NK-92 treated with Interleukin-12 subunit alpha and Interleukin-12 subunit beta, amount 100 ng/mL, for 24 hours (cell line): ENCODE measurements at regions not wholly inside any gene's neighbourhood (a gene's known extent, or its start where the extent isn't known, plus 50 kb on each side); places are given as distances from the start of the nearest gene placed in this dataset.

ENCODE experiments used
- DNase-seq: peaks from one replicate; lab custom pipeline; 2025; lab: John Stamatoyannopoulos, UW

DNA sequence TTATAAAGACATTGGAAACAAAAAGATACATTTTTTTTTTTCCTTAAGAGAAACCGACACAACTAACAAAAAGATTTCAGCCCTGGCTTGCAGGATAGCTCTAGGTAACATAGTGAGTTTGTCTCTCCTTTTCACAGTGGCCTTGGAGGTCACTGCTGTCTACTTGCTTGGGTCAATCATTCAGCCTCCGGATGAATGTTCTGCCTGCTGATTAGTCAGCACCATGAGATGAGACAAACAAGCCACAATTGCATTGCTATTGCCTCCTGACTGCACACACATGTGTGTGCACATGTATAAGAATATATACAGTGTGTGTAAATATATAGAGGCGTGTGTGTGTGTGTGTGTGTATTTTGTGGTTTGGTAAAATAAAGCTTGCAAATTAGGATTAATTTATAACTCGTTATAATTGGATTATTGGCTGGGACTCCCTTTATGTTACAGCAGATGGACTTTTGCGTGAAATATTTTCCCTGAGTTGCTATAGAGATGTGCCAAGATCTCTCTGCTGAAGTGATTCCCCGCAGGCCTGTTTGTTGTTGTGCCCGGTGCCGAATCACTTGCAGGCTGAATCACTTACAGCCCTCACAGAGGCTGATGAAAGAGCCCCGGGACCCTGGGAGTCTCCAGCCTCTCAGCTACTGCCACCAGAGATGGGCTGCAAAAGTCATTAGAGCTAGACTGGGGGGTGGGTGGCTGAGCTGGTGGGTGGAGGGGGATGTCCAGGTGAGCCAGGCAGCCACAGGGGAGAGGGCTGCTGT is 161.2 kb downstream of the FGF18 start:
- no peak for DNase-seq

DNA sequence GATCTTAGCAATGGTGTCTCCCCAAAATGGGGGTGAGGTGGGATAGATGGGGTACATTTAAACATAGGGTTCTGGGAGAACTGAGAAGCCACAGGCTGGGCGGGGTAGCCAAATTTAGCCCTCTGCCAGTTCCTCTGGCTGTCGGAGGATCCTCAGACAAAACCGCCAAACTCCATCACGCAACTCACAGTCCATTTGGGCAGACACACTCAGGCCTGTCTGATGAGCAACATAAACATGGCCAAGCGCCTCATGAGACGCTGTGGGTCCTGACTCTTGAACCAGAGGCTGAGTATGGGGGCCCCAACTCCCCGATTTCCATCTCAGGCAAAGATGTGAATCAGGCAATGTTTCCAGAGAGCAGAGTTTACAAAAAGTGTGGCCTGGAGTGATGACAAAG is 162.3 kb downstream of the FGF18 start:
- DNase-seq, result no peak

GRCh38 chr5:171582849-171583248 is 163.4 kb downstream of the FGF18 start:
- DNase-seq, result no peak

DNA sequence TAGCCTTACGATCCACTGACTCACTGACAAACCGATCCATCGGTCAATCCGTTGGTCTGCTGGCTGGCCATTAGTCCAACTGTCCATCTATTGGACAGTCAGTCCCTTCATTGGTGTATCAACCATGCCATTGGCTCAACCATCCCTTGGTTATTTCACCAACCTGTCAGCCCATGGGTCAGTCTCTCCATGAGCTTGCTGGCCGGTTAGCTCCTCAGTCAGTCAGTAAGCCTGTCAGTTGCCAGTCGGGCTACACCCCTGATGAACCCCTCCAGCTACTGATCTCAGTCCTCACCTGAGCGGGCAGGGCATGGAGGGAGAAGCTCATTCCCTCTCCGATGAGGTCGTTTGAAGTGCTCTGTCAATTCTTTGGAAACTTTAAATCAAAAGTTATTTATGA is 166.5 kb downstream of the FGF18 start:
- DNase-seq, result no peak

DNA sequence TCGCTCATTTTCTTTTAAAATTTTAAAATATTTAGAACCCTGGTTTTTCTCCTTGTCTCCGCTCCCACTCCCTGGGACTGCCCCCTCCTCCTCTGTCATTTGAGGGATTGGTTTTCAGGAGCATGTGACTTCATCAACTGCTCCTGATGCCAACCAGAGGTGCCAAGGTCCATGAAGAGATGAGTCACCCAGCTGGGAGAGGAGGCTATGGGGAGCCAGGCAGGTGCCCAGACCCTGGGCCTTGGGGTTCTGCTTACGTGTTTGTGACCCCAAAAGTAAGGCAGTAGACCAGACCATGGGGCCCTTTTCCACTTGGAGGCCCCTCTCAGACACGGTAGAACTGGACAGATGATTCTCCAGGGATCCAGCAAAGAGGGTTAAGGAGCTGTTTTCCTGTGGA is 167.0 kb downstream of the FGF18 start:
- DNase-seq, result no peak

GRCh38 chr5:171588046-171588445 is 168.6 kb downstream of the FGF18 start:
- DNase-seq, result no peak

- no peak for DNase-seq
Measured at GRCh38 chr5:171588790-171589189, 169.3 kb downstream of the FGF18 start.

DNA sequence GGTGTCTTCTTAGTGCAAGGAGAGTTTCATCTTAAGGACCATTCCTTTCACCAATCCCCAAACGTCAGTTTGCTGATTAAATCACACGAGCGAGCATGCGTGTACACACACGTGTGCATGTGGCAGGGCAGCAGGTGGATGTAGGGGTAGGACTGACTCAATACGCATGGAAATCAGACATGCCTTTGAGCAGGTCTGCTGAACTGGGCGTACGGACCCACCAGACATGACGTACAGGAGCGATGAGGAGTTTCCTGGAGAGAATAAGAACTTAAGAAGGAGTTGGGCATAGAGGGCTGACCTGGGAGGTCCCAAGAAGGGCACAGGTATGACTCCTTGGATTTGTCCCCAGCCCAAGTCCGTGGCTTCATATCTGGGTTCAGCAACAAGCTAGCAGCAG is 170.0 kb downstream of the FGF18 start:
- DNase-seq, result no peak

- DNase-seq, result no peak
Measured at GRCh38 chr5:171592076-171592475, 172.6 kb downstream of the FGF18 start.

- DNase-seq, result no peak
Measured at GRCh38 chr5:171592736-171593135, 173.3 kb downstream of the FGF18 start.

DNA sequence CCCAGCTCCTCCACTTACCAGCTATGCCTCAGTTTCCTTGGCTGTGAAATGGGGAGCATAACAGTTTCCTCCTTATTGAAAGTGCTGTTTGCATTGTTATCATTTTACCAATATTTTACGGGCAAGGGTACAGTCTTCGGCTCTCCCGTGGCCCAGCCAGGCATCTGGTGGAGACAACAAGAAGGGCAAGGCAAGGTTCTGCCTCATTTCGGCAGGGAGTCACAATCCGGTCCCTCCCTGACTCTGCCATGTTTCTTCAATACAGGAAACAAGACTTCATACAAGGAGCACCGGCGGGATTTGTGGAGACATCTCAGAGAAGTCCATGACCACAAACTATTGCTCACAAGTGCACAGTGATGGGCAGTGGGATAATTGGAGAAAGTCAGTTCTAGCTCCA is 174.0 kb downstream of the FGF18 start:
- DNase-seq, result no peak

DNA sequence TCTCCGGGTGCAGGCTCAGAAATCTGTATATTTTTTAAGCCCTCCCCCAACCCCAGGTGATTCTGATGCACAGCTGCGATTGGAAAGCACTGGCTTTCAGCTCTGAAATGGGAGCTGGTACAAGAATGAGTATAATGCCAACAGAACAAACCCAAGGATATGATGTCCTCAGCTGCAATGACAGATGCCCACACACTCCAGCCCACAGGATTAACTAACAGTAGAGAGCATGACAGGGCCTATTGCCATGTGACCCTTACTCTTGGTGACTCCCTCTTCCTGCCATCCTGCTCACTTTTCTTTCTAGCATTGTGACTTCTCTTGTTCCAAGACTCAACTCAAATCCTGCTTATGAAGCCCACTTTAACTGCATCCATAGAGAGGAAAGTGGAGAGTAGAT is 174.5 kb downstream of the FGF18 start:
- DNase-seq, result no peak

DNA sequence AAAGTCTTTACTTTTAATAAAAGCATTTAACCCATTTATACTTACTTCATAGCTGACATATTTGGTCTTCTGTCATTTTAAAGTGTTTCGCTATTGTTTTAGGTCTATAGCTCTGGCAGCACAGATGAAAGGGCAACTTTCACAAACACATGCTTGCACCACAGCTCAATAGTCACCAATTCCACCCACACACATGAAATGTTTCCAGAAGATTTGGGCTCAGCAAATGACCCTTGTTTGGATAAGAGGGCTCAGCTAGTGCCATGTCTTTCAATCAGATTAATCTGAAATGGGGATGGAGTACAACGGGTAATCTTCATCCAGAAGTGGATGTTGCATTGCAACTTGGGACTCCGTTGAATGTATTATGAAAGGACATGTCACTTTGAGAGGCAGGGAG is 176.0 kb downstream of the FGF18 start:
- DNase-seq, result no peak

- no peak for DNase-seq
Measured at GRCh38 chr5:171595801-171596231, 176.4 kb downstream of the FGF18 start.

DNA sequence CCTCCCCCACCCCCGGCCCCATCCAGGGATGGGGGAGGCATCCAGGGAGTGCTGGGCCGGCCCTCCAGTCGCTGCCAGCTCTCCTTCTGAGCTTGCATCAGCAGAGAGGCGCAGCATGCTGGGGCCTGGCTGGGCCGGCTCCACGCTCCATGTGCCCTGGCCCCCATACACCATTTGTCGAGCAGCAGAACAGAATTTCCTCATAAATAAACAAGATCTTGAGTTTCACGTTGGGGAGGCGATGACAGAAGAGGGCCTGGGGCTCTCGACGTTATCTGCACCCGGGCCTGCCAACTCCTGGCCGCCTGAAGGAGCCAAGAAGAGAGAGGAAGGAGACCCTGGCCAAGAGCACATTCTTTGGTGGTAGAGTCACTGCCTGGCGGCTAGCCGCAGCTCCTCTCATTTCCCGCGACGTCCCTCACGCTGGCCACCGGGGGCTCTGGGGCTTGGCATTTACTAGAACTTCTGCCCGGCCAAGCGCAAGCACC is 177.0 kb downstream of the FGF18 start:
- DNase-seq, result no peak

DNA sequence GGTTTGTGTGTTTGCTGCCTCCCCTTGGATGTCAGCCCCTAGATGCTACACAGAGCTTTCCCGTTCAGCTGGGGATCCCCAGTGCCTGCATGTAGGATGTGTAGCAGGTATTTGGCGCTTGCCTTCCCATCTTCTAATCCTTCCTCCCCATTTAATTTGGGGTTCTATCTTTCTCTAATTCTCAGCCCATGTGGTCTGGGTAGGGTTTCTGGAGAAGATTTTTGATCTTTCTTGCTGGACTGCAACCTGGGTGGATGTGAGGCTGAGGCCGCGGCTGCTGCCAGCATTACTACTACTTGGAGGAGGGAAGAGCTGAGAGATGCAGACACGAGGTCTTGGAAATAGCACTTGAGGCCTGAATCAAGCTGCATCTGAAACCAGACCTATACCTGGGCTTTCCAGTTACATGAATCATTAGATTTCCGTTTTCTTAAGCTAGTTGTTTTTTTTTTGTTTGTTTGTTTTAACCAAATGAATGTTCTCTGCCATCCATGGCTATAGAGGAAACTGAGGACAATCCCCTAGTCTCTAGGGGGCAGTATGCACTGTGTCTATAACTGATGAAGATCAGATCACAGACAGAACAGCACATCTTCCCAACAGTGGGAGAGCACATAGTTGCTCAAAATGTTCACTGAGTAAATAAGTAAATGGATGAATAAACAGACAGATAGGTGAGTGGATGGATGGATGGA is 178.6 kb downstream of the FGF18 start:
- DNase-seq, result no peak

DNA sequence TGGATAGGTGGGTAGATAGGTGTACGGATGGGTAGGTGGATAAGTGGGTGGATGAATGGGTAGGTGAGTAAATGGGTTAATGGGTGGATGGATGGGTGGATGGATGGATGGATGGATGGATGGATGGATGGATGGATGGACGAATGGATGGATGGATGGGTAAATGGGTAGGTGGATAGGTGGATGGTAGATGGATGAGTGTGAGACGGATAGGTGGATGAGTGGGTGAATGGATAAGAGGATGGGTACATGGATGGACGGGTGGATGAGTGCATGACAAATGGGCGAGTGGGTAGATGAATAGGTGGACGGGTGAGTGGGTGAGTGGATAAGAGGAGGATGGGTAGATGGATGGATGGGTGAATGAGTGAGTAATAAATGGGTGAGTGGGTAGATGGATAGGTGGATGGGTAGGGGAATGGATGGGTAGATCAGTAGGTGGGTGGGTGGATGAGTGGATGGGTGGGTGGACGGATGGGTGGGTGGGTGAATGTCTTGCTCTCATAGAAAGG is 179.2 kb downstream of the FGF18 start:
- no peak for DNase-seq

GRCh38 chr5:171599411-171599810 is 180.0 kb downstream of the FGF18 start:
- DNase-seq, result no peak

DNA sequence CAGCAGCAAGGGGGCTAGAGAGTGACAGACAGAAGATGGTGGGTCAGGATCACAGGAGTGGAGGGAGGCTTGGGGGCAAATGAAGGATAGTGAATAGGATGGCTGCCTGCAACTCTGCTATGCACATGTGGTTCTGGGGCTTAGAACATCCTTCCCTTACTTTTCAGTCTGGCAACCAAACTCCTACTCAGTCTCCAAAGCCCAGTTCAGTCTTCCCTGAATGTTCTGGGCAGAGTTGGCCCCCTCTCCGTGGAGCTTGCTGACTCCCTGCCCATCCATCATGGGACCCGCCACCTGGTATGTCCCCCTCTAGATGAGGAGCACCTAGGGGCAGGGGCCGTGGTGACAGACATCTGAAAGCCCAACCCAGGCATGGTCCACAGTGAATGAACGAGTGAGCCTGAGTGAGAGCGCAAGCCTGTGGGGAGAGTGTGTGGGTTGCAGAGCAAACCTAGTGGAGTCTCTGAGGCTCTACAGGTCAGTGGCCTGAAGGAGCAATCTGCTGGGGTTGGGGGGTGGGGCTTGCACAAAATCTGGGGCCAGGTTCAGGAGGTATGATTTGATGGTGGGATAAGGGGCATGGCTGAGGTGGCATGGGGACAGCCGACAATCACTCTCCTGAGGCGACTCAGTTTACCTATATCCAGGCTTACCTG is 180.6 kb downstream of the FGF18 start:
- no peak for DNase-seq

DNA sequence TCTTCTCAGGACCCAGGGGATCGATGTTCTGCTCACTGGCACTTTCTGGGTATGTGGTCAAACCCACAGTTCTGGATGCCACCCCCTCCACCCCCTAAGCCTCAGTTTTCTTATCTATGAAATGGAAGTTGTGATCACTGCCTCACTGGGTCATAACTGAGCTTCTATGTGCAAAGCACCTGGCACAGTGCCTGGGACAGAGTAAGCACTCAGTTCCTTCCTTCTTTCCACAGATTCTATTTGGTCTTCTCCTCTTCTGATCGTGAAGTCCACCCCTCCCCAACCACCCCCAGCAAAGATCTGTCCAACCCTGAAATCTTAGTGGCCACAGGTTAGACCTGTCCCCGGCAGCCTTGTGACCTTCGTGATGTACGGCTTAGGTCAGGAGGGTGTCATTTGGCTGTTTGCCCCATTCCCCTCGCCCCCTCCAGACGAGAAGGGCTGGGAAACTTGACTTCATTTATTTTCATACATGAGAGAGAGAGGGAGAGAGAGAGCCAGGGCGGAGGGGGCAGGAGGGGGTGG is 181.4 kb downstream of the FGF18 start:
- no peak for DNase-seq

GRCh38 chr5:171601266-171601881 is 181.9 kb downstream of the FGF18 start:
- DNase-seq, result no peak

- no peak for DNase-seq
Measured at GRCh38 chr5:171603591-171603990, 182.0 kb upstream of the SMIM23 start.
